ENCODE measurements at regions not wholly inside any gene's neighbourhood (a gene's known extent, or its start where the extent isn't known, plus 50 kb on each side); places are given as distances from the start of the nearest gene placed in this dataset.
A peak's percentile ranks its signal among the peaks of the same experiment; 100 is the strongest.

DNA sequence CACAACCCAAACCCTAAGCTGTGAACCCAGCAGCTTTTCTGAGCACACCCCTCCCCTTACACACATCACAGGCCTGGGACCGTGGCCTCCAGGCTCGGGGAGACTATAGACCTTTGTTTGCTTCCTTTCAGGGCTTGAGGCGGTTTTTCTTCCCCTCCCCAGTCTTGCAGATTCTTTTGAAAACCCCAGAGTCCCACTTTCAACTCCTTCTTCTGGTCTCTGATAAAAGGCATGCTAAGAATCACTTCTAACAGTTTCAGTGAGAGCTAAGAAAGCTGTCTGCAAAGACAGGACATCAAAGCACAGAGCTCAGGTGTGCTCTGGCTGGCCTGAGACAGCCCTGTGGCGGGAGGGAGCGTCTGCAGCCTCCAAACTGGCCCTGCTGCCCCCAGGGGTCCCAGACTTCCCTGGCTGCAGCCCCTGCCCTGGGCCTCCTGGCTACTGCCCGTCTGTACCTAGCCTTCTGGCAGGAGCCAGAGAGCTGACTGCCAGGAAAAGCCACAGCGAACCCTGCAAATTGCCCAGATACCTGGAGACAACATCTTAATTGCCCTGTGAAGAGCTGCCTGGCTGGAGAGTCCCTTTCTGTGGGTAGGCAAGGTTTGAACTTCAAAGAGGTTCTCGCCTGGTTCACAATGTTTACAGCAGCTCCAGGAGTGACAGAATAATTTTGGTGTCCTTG is 138.9 kb downstream of the GADD45G start:
- H3K27me3 ChIP-seq (ENCODE audit: insufficient read depth), result no peaks in the 10 kb centered on the region
- H3K79me2 ChIP-seq (ENCODE audit: insufficient read depth), result no peaks in the 10 kb centered on the region
- H3K9me2 ChIP-seq, result no peaks in the 10 kb centered on the region
- H3K27ac ChIP-seq (ENCODE audit: low read depth in 2 of 2, low read length in 1 of 2), result peak overlapping the region in 1 of 2 experiments; percentile 69; a peak in 2 of 4 replicates
- H3K9me3 ChIP-seq, result no peaks in the 10 kb centered on the region
- H3K4me3 ChIP-seq (ENCODE audit: low read depth in 2 of 2, low read length in 1 of 2), result no peak overlapping the region
- H3K36me3 ChIP-seq (replicated peaks in 1 of 2; ENCODE audit: control insufficient read depth in 1 of 2, insufficient read depth in 2 of 2, low read length in 1 of 2), result no peaks in the 10 kb centered on the region
- CTCF ChIA-PET, result interaction anchor here (0.9 to 2.1 kb wide), 8 partner anchors 13 to 358 kb away, joined by 3 to 27 read pairs (median 5); partner anchors contain the start of gene GADD45G
- no peak overlapping the region for H2AFZ ChIP-seq (ENCODE audit: low read depth)
- peaks cover 0 to 64% of the 10 kb centered on the region in 2 experiments; a peak in 1 of 4 replicates for H3K4me1 ChIP-seq (ENCODE audit: control insufficient read depth in 1 of 2, insufficient read depth in 2 of 2, low read depth in 1 of 2, low read length in 1 of 2)
- POLR2A ChIA-PET, result interaction anchor here (1.9 to 5.3 kb wide), 2 partner anchors 68 to 138 kb away, joined by 19 to 27 read pairs; partner anchors contain the start of gene GADD45G
- no peak overlapping the region for H3K9ac ChIP-seq
- H4K20me1 ChIP-seq (ENCODE audit: insufficient read depth), result no peaks in the 10 kb centered on the region
- 5% methylated on average over 8 of the region's 8 CpGs for WGBS (ENCODE audit: low lambda C conversion rate)
- DNase-seq, result peak; percentile 55
- H3F3A ChIP-seq (replicated peaks; ENCODE audit: insufficient read depth), result no peaks in the 10 kb centered on the region
- no peak overlapping the region for H3K4me2 ChIP-seq
- TF ChIP-seq MXI1 (IDR thresholded peaks at IDR 0.05; ENCODE audit: low read depth, low read length) (no peak), NRF1 (IDR thresholded peaks at IDR 0.05; ENCODE audit: low read depth, low read length) (no peak), RAD21 (IDR thresholded peaks at IDR 0.05; ENCODE audit: low read length) (peak; percentile 25; the same call in 1 of the 2 replicates), EP300 (IDR thresholded peaks at IDR 0.05; ENCODE audit: borderline replicate concordance in 1 of 2, low read depth in 1 of 2, low read length in 1 of 2) (peak in 1 of 2 experiments; percentile 42; a peak in 1 of 4 replicates), GATA2 (CRISPR knock-in tag; IDR thresholded peaks at IDR 0.05) (peak; percentile 73)
- TF ChIP-seq, protein P1, sequence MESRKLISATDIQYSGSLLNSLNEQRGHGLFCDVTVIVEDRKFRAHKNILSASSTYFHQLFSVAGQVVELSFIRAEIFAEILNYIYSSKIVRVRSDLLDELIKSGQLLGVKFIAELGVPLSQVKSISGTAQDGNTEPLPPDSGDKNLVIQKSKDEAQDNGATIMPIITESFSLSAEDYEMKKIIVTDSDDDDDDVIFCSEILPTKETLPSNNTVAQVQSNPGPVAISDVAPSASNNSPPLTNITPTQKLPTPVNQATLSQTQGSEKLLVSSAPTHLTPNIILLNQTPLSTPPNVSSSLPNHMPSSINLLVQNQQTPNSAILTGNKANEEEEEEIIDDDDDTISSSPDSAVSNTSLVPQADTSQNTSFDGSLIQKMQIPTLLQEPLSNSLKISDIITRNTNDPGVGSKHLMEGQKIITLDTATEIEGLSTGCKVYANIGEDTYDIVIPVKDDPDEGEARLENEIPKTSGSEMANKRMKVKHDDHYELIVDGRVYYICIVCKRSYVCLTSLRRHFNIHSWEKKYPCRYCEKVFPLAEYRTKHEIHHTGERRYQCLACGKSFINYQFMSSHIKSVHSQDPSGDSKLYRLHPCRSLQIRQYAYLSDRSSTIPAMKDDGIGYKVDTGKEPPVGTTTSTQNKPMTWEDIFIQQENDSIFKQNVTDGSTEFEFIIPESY (IDR thresholded peaks at IDR 0.05; ENCODE audit: borderline replicate concordance, low read depth), result no peak
- TF ChIP-seq, protein P2, sequence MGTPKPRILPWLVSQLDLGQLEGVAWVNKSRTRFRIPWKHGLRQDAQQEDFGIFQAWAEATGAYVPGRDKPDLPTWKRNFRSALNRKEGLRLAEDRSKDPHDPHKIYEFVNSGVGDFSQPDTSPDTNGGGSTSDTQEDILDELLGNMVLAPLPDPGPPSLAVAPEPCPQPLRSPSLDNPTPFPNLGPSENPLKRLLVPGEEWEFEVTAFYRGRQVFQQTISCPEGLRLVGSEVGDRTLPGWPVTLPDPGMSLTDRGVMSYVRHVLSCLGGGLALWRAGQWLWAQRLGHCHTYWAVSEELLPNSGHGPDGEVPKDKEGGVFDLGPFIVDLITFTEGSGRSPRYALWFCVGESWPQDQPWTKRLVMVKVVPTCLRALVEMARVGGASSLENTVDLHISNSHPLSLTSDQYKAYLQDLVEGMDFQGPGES (IDR thresholded peaks at IDR 0.05; ENCODE audit: low read depth, low read length), result no peak

DNA sequence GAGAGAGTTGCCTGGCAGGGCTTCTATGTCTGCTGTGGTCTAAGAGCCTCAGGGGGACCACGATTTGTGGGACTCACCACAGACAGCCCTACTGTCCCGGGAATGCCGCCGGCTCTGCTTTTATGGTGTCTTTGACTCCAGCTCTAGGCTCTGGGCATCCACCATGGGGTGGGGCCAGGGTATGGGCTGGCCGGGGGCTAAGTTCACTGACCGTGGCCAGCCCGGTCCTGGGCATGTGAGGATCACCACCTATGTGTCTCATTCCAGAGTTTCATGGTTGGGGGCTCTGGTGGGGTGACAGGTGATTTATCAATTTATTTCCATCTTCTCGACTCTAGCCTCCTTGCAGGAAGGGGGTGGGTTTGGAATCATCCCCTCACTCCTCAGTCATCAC is 139.4 kb downstream of the GADD45G start:
- H3K4me1 ChIP-seq (ENCODE audit: control insufficient read depth in 1 of 2, insufficient read depth in 2 of 2, low read depth in 1 of 2, low read length in 1 of 2), result peaks cover 0 to 69% of the 10 kb centered on the region in 2 experiments; a peak in 1 of 4 replicates
- H3K4me3 ChIP-seq (ENCODE audit: low read depth in 2 of 2, low read length in 1 of 2), result no peak overlapping the region
- no peaks in the 10 kb centered on the region for H4K20me1 ChIP-seq (ENCODE audit: insufficient read depth)
- H2AFZ ChIP-seq (ENCODE audit: low read depth), result no peak overlapping the region
- H3K36me3 ChIP-seq (replicated peaks in 1 of 2; ENCODE audit: control insufficient read depth in 1 of 2, insufficient read depth in 2 of 2, low read length in 1 of 2), result no peaks in the 10 kb centered on the region
- no peaks in the 10 kb centered on the region for H3K9me3 ChIP-seq
- H3K27me3 ChIP-seq (ENCODE audit: insufficient read depth), result no peaks in the 10 kb centered on the region
- H3K9me2 ChIP-seq, result no peaks in the 10 kb centered on the region
- 24% methylated on average over 5 of the region's 8 CpGs for WGBS (ENCODE audit: low lambda C conversion rate)
- CTCF ChIA-PET, result interaction anchor here (0.9 to 2.1 kb wide), 6 partner anchors 68 to 358 kb away, joined by 3 to 27 read pairs (median 4); partner anchors contain the start of gene GADD45G
- H3K27ac ChIP-seq (ENCODE audit: low read depth in 2 of 2, low read length in 1 of 2), result peak overlapping the region in 1 of 2 experiments; percentile 69; a peak in 2 of 4 replicates
- H3K9ac ChIP-seq, result no peak overlapping the region
- POLR2A ChIA-PET, result interaction anchor here (1.9 to 5.3 kb wide), 2 partner anchors 69 to 139 kb away, joined by 19 to 27 read pairs; partner anchors contain the start of gene GADD45G
- no peaks in the 10 kb centered on the region for H3K79me2 ChIP-seq (ENCODE audit: insufficient read depth)
- no peaks in the 10 kb centered on the region for H3F3A ChIP-seq (replicated peaks; ENCODE audit: insufficient read depth)
- no peak overlapping the region for H3K4me2 ChIP-seq
- no peak for DNase-seq
- no peak for TF ChIP-seq YY1 (IDR thresholded peaks at IDR 0.05; ENCODE audit: low read depth)
- TF ChIP-seq RXRA (IDR thresholded peaks at IDR 0.05; ENCODE audit: borderline replicate concordance, low read depth), result no peak
- TF ChIP-seq, protein P2 (IDR thresholded peaks at IDR 0.05; ENCODE audit: low read depth, low read length), result no peak
- no peak for TF ChIP-seq RFX5 (IDR thresholded peaks at IDR 0.05; ENCODE audit: low read length)
- TF ChIP-seq FOXJ3 (CRISPR knock-in tag; IDR thresholded peaks at IDR 0.05), result no peak
- no peak for TF ChIP-seq MEF2A (IDR thresholded peaks at IDR 0.05; ENCODE audit: borderline replicate concordance, low read depth)
- no peak for TF ChIP-seq NRF1 (IDR thresholded peaks at IDR 0.05; ENCODE audit: low read depth, low read length)
- TF ChIP-seq, protein P3, sequence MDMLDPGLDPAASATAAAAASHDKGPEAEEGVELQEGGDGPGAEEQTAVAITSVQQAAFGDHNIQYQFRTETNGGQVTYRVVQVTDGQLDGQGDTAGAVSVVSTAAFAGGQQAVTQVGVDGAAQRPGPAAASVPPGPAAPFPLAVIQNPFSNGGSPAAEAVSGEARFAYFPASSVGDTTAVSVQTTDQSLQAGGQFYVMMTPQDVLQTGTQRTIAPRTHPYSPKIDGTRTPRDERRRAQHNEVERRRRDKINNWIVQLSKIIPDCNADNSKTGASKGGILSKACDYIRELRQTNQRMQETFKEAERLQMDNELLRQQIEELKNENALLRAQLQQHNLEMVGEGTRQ (IDR thresholded peaks at IDR 0.05; ENCODE audit: borderline replicate concordance, low read depth, low read length), result no peak
- no peak for TF ChIP-seq EZH2phosphoT487 (IDR thresholded peaks at IDR 0.05; ENCODE audit: borderline replicate concordance, low read depth)
- TF ChIP-seq TCF12 (IDR thresholded peaks at IDR 0.05), result no peak
- no peak for TF ChIP-seq GATA2 (CRISPR knock-in tag; IDR thresholded peaks at IDR 0.05)
- TF ChIP-seq, protein P4, sequence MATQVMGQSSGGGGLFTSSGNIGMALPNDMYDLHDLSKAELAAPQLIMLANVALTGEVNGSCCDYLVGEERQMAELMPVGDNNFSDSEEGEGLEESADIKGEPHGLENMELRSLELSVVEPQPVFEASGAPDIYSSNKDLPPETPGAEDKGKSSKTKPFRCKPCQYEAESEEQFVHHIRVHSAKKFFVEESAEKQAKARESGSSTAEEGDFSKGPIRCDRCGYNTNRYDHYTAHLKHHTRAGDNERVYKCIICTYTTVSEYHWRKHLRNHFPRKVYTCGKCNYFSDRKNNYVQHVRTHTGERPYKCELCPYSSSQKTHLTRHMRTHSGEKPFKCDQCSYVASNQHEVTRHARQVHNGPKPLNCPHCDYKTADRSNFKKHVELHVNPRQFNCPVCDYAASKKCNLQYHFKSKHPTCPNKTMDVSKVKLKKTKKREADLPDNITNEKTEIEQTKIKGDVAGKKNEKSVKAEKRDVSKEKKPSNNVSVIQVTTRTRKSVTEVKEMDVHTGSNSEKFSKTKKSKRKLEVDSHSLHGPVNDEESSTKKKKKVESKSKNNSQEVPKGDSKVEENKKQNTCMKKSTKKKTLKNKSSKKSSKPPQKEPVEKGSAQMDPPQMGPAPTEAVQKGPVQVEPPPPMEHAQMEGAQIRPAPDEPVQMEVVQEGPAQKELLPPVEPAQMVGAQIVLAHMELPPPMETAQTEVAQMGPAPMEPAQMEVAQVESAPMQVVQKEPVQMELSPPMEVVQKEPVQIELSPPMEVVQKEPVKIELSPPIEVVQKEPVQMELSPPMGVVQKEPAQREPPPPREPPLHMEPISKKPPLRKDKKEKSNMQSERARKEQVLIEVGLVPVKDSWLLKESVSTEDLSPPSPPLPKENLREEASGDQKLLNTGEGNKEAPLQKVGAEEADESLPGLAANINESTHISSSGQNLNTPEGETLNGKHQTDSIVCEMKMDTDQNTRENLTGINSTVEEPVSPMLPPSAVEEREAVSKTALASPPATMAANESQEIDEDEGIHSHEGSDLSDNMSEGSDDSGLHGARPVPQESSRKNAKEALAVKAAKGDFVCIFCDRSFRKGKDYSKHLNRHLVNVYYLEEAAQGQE (IDR thresholded peaks at IDR 0.05; ENCODE audit: low read depth, low read length), result no peak

Measured in SK-N-SH (cell line).